Keratinocyte (primary cell): ENCODE measurements at regions not wholly inside any gene's neighbourhood (a gene's known extent, or its start where the extent isn't known, plus 50 kb on each side); places are given as distances from the start of the nearest gene placed in this dataset.

Experiments used
- DNase-seq: peaks from one replicate; pipeline ENCODE4 v3.0.0-alpha.2; 2011; ENCODE audit warnings: low read depth, missing footprints, low spot score
- FAIRE-seq: peaks from 2 replicates; lab custom pipeline; 2011; peaks lifted over from hg19 to GRCh38; lab: Jason Lieb, UNC
- H2AFZ ChIP-seq: 2 replicates; pipeline ENCODE4 v1.6.0; 2012; ENCODE audit warnings: low read length, control low read depth, inconsistent platforms; ENCODE audit not compliant: control insufficient read depth
- H3K27ac ChIP-seq: 2 replicates; pipeline ENCODE4 v1.5.1; 2011; ENCODE audit warnings: low read length; ENCODE audit not compliant: control insufficient read depth, insufficient read depth
- H3K27me3 ChIP-seq: 3 replicates; pipeline ENCODE4 v1.6.0; 2011; ENCODE audit warnings: low read length; ENCODE audit not compliant: control insufficient read depth, insufficient read depth; ENCODE audit errors: extremely low read depth
- H3K36me3 ChIP-seq, 2 experiments: 2 replicates in 1 of 2; 3 replicates in 1 of 2; pipeline ENCODE4 v1.5.1; 2011; ENCODE audit warnings: low read length in 2 of 2, mild to moderate bottlenecking in 1 of 2; ENCODE audit not compliant: control insufficient read depth in 2 of 2, insufficient read depth in 2 of 2; ENCODE audit errors: extremely low read depth in 1 of 2
- H3K4me1 ChIP-seq: 3 replicates; pipeline ENCODE4 v1.5.1; 2011; ENCODE audit warnings: low read length; ENCODE audit not compliant: control insufficient read depth, insufficient read depth; ENCODE audit errors: extremely low read depth
- H3K4me2 ChIP-seq: 3 replicates; pipeline ENCODE4 v1.6.0; 2011; ENCODE audit warnings: low read depth, low read length; ENCODE audit not compliant: control insufficient read depth, insufficient read depth; ENCODE audit errors: extremely low read depth
- H3K4me3 ChIP-seq, 3 experiments: fragments of 200-600 bp in 1 of 3; sonication (generic) in 1 of 3; 2 replicates in 2 of 3; 3 replicates in 1 of 3; pipeline ENCODE4 v1.5.1; 2011 to 2016; ENCODE audit warnings: low read length in 3 of 3, mild to moderate bottlenecking in 3 of 3, control low read depth in 2 of 3, inconsistent platforms in 1 of 3, low read depth in 1 of 3, mixed read lengths in 1 of 3, mixed run types in 1 of 3, moderate library complexity in 1 of 3; ENCODE audit not compliant: control insufficient read depth in 2 of 3, insufficient read depth in 2 of 3; ENCODE audit errors: extremely low read depth in 1 of 3
- H3K79me2 ChIP-seq: 2 replicates; pipeline ENCODE4 v1.6.0; 2012; ENCODE audit warnings: low read length; ENCODE audit not compliant: control insufficient read depth, insufficient read depth
- H3K9ac ChIP-seq: 3 replicates; pipeline ENCODE4 v1.6.0; 2011; ENCODE audit warnings: low read length; ENCODE audit not compliant: control insufficient read depth, insufficient read depth; ENCODE audit errors: extremely low read depth
- H3K9me1 ChIP-seq: 3 replicates; pipeline ENCODE4 v1.6.0; 2011; ENCODE audit warnings: low read length; ENCODE audit not compliant: control insufficient read depth, insufficient read depth; ENCODE audit errors: extremely low read depth
- H3K9me3 ChIP-seq: 2 replicates; pipeline ENCODE4 v1.5.1; 2012; ENCODE audit warnings: low read depth, low read length; ENCODE audit not compliant: control insufficient read depth
- H4K20me1 ChIP-seq: 3 replicates; pipeline ENCODE4 v1.6.0; 2011; ENCODE audit warnings: low read length; ENCODE audit not compliant: control insufficient read depth, insufficient read depth; ENCODE audit errors: extremely low read depth
- CTCF ChIP-seq, 3 experiments: IDR thresholded peaks in 1 of 3; conservative IDR thresholded peaks in 1 of 3; optimal IDR thresholded peaks in 1 of 3; 2 replicates in 2 of 3; 3 replicates in 1 of 3; pipeline versions ENCODE3 to v1.5.1; 2011; ENCODE audit warnings: low read length in 3 of 3, mild to moderate bottlenecking in 3 of 3, moderate library complexity in 2 of 3, control low read depth in 1 of 3, inconsistent platforms in 1 of 3; ENCODE audit not compliant: insufficient read depth in 2 of 3; ENCODE audit errors: extremely low read depth in 1 of 3
- EZH2 ChIP-seq: IDR thresholded peaks from one replicate; pipeline ENCODE4 v1.6.1; 2012; ENCODE audit warnings: inconsistent platforms, mild to moderate bottlenecking, low read length, moderate library complexity
- dilution Hi-C: fragments of 300-500 bp; cut with MboI; formaldehyde crosslinking; loops from one replicate; pipeline ENCODE4 v1.7.0; 2020; ENCODE audit warnings: low sequenced_read_pairs; ENCODE audit not compliant: extremely low pct_ligation_motif_present

GRCh38 chr13:57832187-57832586, 200.6 kb downstream of the PCDH17 start:
- no peaks in the 10 kb centered on the region for H3K27me3 ChIP-seq
- H3K4me1 ChIP-seq = no peaks in the 10 kb centered on the region
- H3K79me2 ChIP-seq = no peaks in the 10 kb centered on the region
- DNase-seq = no peak
- H3K36me3 ChIP-seq = no peaks in the 10 kb centered on the region
- H4K20me1 ChIP-seq = no peaks in the 10 kb centered on the region
- H3K27ac ChIP-seq = no peak overlapping the region
- no peak overlapping the region for H2AFZ ChIP-seq
- H3K4me3 ChIP-seq = no peak overlapping the region
- H3K9ac ChIP-seq = no peak overlapping the region
- TF ChIP-seq CTCF (optimal IDR thresholded peaks at IDR 0.05 in 1 of 3, IDR thresholded peaks at IDR 0.05 in 1 of 3, conservative IDR thresholded peaks at IDR 0.05 in 1 of 3; ENCODE audit: extremely low read depth in 1 of 3, insufficient read depth in 2 of 3, low read length in 3 of 3) = no peak
- TF ChIP-seq EZH2 = no peak
- no peak for FAIRE-seq
- dilution Hi-C loops = no loop called here
- no peaks in the 10 kb centered on the region for H3K9me1 ChIP-seq
- peaks cover 3% of the 10 kb centered on the region for H3K9me3 ChIP-seq
- H3K4me2 ChIP-seq = no peak overlapping the region

GRCh38 chr13:57837801-57838200, 206.3 kb downstream of the PCDH17 start:
- H3K27ac ChIP-seq = no peak overlapping the region
- H3K9me1 ChIP-seq = no peaks in the 10 kb centered on the region
- no peak for TF ChIP-seq CTCF (optimal IDR thresholded peaks at IDR 0.05 in 1 of 3, IDR thresholded peaks at IDR 0.05 in 1 of 3, conservative IDR thresholded peaks at IDR 0.05 in 1 of 3; ENCODE audit: extremely low read depth in 1 of 3, insufficient read depth in 2 of 3, low read length in 3 of 3)
- no peak for TF ChIP-seq EZH2
- DNase-seq (no peak), FAIRE-seq (no peak)
- H2AFZ ChIP-seq = no peak overlapping the region
- H3K4me3 ChIP-seq = no peak overlapping the region
- no peak overlapping the region for H3K4me2 ChIP-seq
- H3K27me3 ChIP-seq = no peaks in the 10 kb centered on the region
- dilution Hi-C loops = no loop called here
- no peaks in the 10 kb centered on the region for H3K79me2 ChIP-seq
- no peaks in the 10 kb centered on the region for H3K36me3 ChIP-seq
- no peak overlapping the region for H3K9ac ChIP-seq
- no peaks in the 10 kb centered on the region for H4K20me1 ChIP-seq
- no peaks in the 10 kb centered on the region for H3K4me1 ChIP-seq
- peaks cover under 1% of the 10 kb centered on the region for H3K9me3 ChIP-seq
